Putamen (tissue), 1 donor: ENCODE measurements at regions not wholly inside any gene's neighbourhood (a gene's known extent, or its start where the extent isn't known, plus 50 kb on each side); places are given as distances from the start of the nearest gene placed in this dataset.
"Not testable (repeated sequence)": the region's sequence is repeated elsewhere in the genome, so short reads cannot be mapped to it uniquely, and the experiment has no call there.

ENCODE experiments used
- DNase-seq: peaks from one replicate; pipeline ENCODE4 v3.0.0-alpha.2; 2016; ENCODE audit warnings: low spot score

GRCh38 chr7:152541892-152542291 lies 106.1 kb upstream of the KMT2C start:
- no peak for DNase-seq

- not testable (repeated sequence) for DNase-seq
These were observed 103.3 kb upstream of the KMT2C start for GRCh38 chr7:152539190-152539495.

- not testable (repeated sequence) for DNase-seq
These were observed 102.8 kb upstream of the KMT2C start for GRCh38 chr7:152538346-152539189.

- DNase-seq = no peak
These were observed 101.8 kb upstream of the KMT2C start for GRCh38 chr7:152537639-152538038.

GRCh38 chr7:152528612-152529011 lies 92.8 kb upstream of the KMT2C start:
- DNase-seq = no peak

- no peak for DNase-seq
These were observed 91.8 kb upstream of the KMT2C start for GRCh38 chr7:152527610-152528032.

GRCh38 chr7:152523916-152524315 lies 88.1 kb upstream of the KMT2C start:
- peak; percentile 45 for DNase-seq

- peak; percentile 59 for DNase-seq
These were observed 86.8 kb upstream of the KMT2C start for GRCh38 chr7:152522571-152523067.

- no peak for DNase-seq
These were observed 85.9 kb upstream of the KMT2C start for GRCh38 chr7:152521420-152522337.

- DNase-seq = no peak
These were observed 85.1 kb upstream of the KMT2C start for GRCh38 chr7:152520861-152521302.

GRCh38 chr7:152519290-152519689 lies 83.5 kb upstream of the KMT2C start:
- no peak for DNase-seq

- DNase-seq = no peak
These were observed 80.4 kb upstream of the KMT2C start for GRCh38 chr7:152516216-152516615.

- not testable (repeated sequence) for DNase-seq
These were observed 79.6 kb upstream of the KMT2C start for GRCh38 chr7:152515266-152515950.

- DNase-seq = no peak
These were observed 78.9 kb upstream of the KMT2C start for GRCh38 chr7:152514771-152515105.

GRCh38 chr7:152513861-152514770 lies 78.3 kb upstream of the KMT2C start:
- DNase-seq = no peak

GRCh38 chr7:152512706-152513105 lies 76.9 kb upstream of the KMT2C start:
- no peak for DNase-seq

GRCh38 chr7:152511736-152512135 lies 75.9 kb upstream of the KMT2C start:
- no peak for DNase-seq

GRCh38 chr7:152508701-152509100 lies 72.9 kb upstream of the KMT2C start:
- DNase-seq = no peak

GRCh38 chr7:152505606-152506005 lies 69.8 kb upstream of the KMT2C start:
- DNase-seq = no peak

- DNase-seq = no peak
These were observed 69.0 kb upstream of the KMT2C start for GRCh38 chr7:152504816-152505215.

- DNase-seq = no peak
These were observed 68.6 kb upstream of the KMT2C start for GRCh38 chr7:152504367-152504766.
